ENCODE measurements at regions not wholly inside any gene's neighbourhood (a gene's known extent, or its start where the extent isn't known, plus 50 kb on each side); places are given as distances from the start of the nearest gene placed in this dataset.

DNA sequence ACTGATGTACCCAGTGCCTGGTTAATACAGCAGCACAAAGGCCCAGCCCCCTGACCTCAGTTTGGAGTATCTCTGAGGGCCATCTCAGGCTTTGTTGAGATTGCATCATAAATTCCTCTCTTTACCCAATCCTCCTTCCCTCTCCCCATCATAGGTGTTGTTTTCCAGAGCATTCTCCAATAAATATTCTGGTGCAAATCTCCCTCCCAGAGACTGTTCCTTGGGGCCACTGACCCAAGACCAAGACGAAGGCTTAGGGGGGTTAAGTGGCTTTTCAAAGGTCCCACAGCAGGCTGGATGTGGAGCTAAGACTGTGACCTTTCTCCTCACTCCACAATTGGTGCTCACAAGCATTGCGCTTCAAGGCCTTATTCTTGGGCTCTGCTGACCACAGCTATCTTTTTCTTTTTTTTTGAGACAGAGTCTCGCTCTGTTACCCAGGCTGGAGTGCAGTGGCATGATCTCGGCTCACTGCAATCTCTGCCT is 72.4 kb upstream of the ZMYND8 start:
- Histone ChIP-seq H3K4me3 (ENCODE audit: low read length) (no peak overlapping the region), H3K4me1 (ENCODE audit: control insufficient read depth, insufficient read depth, low read length) (no peaks in the 10 kb centered on the region), H3K36me3 (ENCODE audit: control insufficient read depth, insufficient read depth, low read length) (no peaks in the 10 kb centered on the region), H3K27ac (ENCODE audit: low read depth, low read length) (no peak overlapping the region), H3K9me3 (ENCODE audit: control insufficient read depth, low read length) (peaks cover 22% of the 10 kb centered on the region), H3K9ac (ENCODE audit: extremely low read depth, low read length, poor library complexity, severe bottlenecking) (no peak overlapping the region), H3K27me3 (ENCODE audit: control insufficient read depth, insufficient read depth, low read length, poor library complexity, severe bottlenecking) (no peaks in the 10 kb centered on the region)
- WGBS, 2 experiments (ENCODE audit: insufficient coverage in 1 of 2, insufficient read length in 1 of 2): 95 to 100% methylated on average over 3 to 4 of the region's 4 CpGs
- TF ChIP-seq CTCF (conservative IDR thresholded peaks at IDR 0.05): no peak
- H3K9me3 Mint-ChIP-seq: peaks cover 29% of the 10 kb centered on the region
- no peaks in the 10 kb centered on the region for H3K4me1 Mint-ChIP-seq
- no peaks in the 10 kb centered on the region for H3K27me3 Mint-ChIP-seq (ENCODE audit: insufficient read depth)
- H3K36me3 Mint-ChIP-seq (ENCODE audit: low read depth): no peaks in the 10 kb centered on the region
- H3K27ac Mint-ChIP-seq: no peak overlapping the region
- no peak overlapping the region for H3K4me3 Mint-ChIP-seq
- DNase-seq: no peak

DNA sequence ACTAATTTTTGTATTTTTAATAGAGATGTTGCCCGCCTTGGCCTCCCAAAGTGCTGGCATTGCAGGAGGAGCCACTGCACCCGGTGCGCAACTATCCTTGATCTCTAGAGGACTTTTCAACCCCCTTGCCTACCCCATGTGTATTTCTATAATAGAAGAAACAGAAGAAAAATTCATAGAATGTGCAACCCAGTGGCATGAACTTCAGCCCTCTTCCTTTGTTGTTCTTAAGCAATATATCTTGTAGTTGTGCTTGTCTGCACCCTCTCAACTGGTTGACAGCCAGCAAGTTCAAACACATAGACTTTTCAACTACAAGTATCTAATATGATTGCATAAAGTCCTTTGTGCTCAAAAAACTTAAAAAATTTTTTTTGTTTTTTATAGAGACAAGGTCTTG is 72.3 kb upstream of the NCOA3 start:
- Histone ChIP-seq H3K27ac (ENCODE audit: low read depth, low read length) (no peak overlapping the region), H3K36me3 (ENCODE audit: control insufficient read depth, insufficient read depth, low read length) (no peaks in the 10 kb centered on the region), H3K27me3 (ENCODE audit: control insufficient read depth, insufficient read depth, low read length, poor library complexity, severe bottlenecking) (no peaks in the 10 kb centered on the region), H3K4me3 (ENCODE audit: low read length) (no peak overlapping the region), H3K9me3 (ENCODE audit: control insufficient read depth, low read length) (peaks cover 22% of the 10 kb centered on the region), H3K9ac (ENCODE audit: extremely low read depth, low read length, poor library complexity, severe bottlenecking) (no peak overlapping the region), H3K4me1 (ENCODE audit: control insufficient read depth, insufficient read depth, low read length) (no peaks in the 10 kb centered on the region)
- H3K9me3 Mint-ChIP-seq: peaks cover 29% of the 10 kb centered on the region
- DNase-seq: no peak
- no peaks in the 10 kb centered on the region for H3K4me1 Mint-ChIP-seq
- TF ChIP-seq CTCF (conservative IDR thresholded peaks at IDR 0.05): no peak
- H3K4me3 Mint-ChIP-seq: no peak overlapping the region
- 95% methylated on average over 3 of the region's 3 CpGs; no CpG with 5 or more reads in 1 of the 2 experiments for WGBS, 2 experiments (ENCODE audit: insufficient coverage in 1 of 2, insufficient read length in 1 of 2)
- H3K27me3 Mint-ChIP-seq (ENCODE audit: insufficient read depth): no peaks in the 10 kb centered on the region
- no peak overlapping the region for H3K27ac Mint-ChIP-seq
- no peaks in the 10 kb centered on the region for H3K36me3 Mint-ChIP-seq (ENCODE audit: low read depth)

DNA sequence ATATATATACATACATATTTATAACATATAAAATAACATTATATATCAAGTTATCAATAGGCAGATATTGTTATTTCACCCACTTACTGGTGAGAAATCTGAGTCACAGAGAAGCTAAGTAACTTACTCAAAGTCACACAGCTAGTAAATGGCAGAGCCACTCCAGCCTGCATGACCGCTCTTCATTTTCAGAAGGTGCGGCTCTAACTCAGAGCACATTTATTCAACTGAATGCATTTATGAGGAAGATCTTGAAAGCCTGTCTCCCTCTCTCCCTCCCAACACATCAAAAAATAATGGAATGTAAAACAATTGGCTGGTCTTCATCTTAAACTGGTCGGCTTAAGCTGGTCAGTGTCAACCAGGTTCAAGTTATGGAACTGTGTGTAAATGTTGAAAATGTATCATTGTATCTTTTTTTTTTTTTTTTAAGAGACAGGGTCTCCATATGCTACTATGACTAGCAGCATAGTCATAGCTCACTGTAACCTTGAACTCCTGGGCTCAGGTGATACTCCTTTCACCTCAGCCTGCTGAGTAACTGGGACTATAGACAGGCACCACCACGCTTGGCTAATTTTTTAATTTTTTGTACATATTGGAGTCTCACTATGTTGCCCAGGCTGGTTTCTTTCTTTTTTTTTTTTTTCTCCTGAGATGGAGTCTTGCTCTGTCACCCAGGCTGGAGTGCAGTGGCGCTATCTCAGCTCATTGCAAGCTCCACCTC is 70.7 kb upstream of the NCOA3 start:
- peaks cover 20% of the 10 kb centered on the region for H3K9me3 ChIP-seq (ENCODE audit: control insufficient read depth, low read length)
- H3K4me1 ChIP-seq (ENCODE audit: control insufficient read depth, insufficient read depth, low read length): no peaks in the 10 kb centered on the region
- no peak for DNase-seq
- no peak overlapping the region for H3K4me3 ChIP-seq (ENCODE audit: low read length)
- no peak overlapping the region for H3K27ac Mint-ChIP-seq
- H3K4me3 Mint-ChIP-seq: no peak overlapping the region
- H3K4me1 Mint-ChIP-seq: no peaks in the 10 kb centered on the region
- H3K9ac ChIP-seq (ENCODE audit: extremely low read depth, low read length, poor library complexity, severe bottlenecking): no peak overlapping the region
- H3K9me3 Mint-ChIP-seq: peaks cover 29% of the 10 kb centered on the region
- H3K27me3 Mint-ChIP-seq (ENCODE audit: insufficient read depth): no peaks in the 10 kb centered on the region
- H3K36me3 ChIP-seq (ENCODE audit: control insufficient read depth, insufficient read depth, low read length): no peaks in the 10 kb centered on the region
- no peaks in the 10 kb centered on the region for H3K36me3 Mint-ChIP-seq (ENCODE audit: low read depth)
- no peak for TF ChIP-seq CTCF (conservative IDR thresholded peaks at IDR 0.05)
- no peaks in the 10 kb centered on the region for H3K27me3 ChIP-seq (ENCODE audit: control insufficient read depth, insufficient read depth, low read length, poor library complexity, severe bottlenecking)
- WGBS, 2 experiments (ENCODE audit: insufficient coverage in 1 of 2, insufficient read length in 1 of 2): 90 to 97% methylated on average over 2 to 5 of the region's 5 CpGs
- no peak overlapping the region for H3K27ac ChIP-seq (ENCODE audit: low read depth, low read length)
